ENCODE measurements at regions not wholly inside any gene's neighbourhood (a gene's known extent, or its start where the extent isn't known, plus 50 kb on each side); places are given as distances from the start of the nearest gene placed in this dataset.

GRCh38 chr7:13185139-13185538 is 497.7 kb downstream of the ARL4A start:
- no peaks in the 10 kb centered on the region for H3K9me3 ChIP-seq (ENCODE audit: low read depth)
- no peaks in the 10 kb centered on the region for H4K20me1 ChIP-seq (ENCODE audit: insufficient read depth)
- no peak for DNase-seq
- in situ Hi-C loops (cut with MboI): no loop called here
- H3F3A ChIP-seq (ENCODE audit: insufficient read depth): no peaks in the 10 kb centered on the region
- no peaks in the 10 kb centered on the region for H3K9me2 ChIP-seq (ENCODE audit: insufficient read depth)
- H3K4me2 ChIP-seq (ENCODE audit: unreplicated experiment): no peak overlapping the region
- TF ChIP-seq EZH2 (IDR thresholded peaks at IDR 0.05; ENCODE audit: insufficient read depth, poor library complexity, severe bottlenecking): no peak
- no peaks in the 10 kb centered on the region for H3K79me2 ChIP-seq (ENCODE audit: insufficient read depth)
- no peak overlapping the region for H2AFZ ChIP-seq
- H3K4me1 ChIP-seq (ENCODE audit: insufficient read depth): no peaks in the 10 kb centered on the region
- no peak overlapping the region for H3K4me3 ChIP-seq
- no peaks in the 10 kb centered on the region for H3K36me3 ChIP-seq (ENCODE audit: low read depth)
- no peak overlapping the region for H3K27ac ChIP-seq
- H3K27me3 ChIP-seq (replicated peaks; ENCODE audit: insufficient read depth): peaks cover 3% of the 10 kb centered on the region; the same call in 1 of the 2 replicates
- H3K9ac ChIP-seq: no peak overlapping the region

GRCh38 chr7:13188236-13188805 is 500.9 kb downstream of the ARL4A start:
- H3K36me3 ChIP-seq (ENCODE audit: low read depth): no peaks in the 10 kb centered on the region
- TF ChIP-seq EZH2 (IDR thresholded peaks at IDR 0.05; ENCODE audit: insufficient read depth, poor library complexity, severe bottlenecking) (no peak), EZH2phosphoT487 (IDR thresholded peaks at IDR 0.05; ENCODE audit: insufficient read depth, low read depth) (no peak)
- no peaks in the 10 kb centered on the region for H4K20me1 ChIP-seq (ENCODE audit: insufficient read depth)
- no peaks in the 10 kb centered on the region for H3K4me1 ChIP-seq (ENCODE audit: insufficient read depth)
- no peak overlapping the region for H2AFZ ChIP-seq
- H3F3A ChIP-seq (ENCODE audit: insufficient read depth): no peaks in the 10 kb centered on the region
- no peak overlapping the region for H3K27ac ChIP-seq
- H3K9me2 ChIP-seq (ENCODE audit: insufficient read depth): no peaks in the 10 kb centered on the region
- H3K4me2 ChIP-seq (ENCODE audit: unreplicated experiment): no peak overlapping the region
- H3K79me2 ChIP-seq (ENCODE audit: insufficient read depth): no peaks in the 10 kb centered on the region
- H3K4me3 ChIP-seq: no peak overlapping the region
- no peaks in the 10 kb centered on the region; the same call in 1 of the 2 replicates for H3K27me3 ChIP-seq (replicated peaks; ENCODE audit: insufficient read depth)
- no peak overlapping the region for H3K9ac ChIP-seq
- H3K9me3 ChIP-seq (ENCODE audit: low read depth): no peaks in the 10 kb centered on the region
- 64% methylated on average over 5 of the region's 5 CpGs for WGBS, 2 experiments (ENCODE audit: low coverage in 1 of 2, low lambda C conversion rate in 2 of 2, missing lambda C conversion rate in 2 of 2)
- in situ Hi-C loops (cut with MboI): no loop called here
- DNase-seq: no peak

- H3K27me3 ChIP-seq (replicated peaks; ENCODE audit: insufficient read depth): no peaks in the 10 kb centered on the region; the same call in 1 of the 2 replicates
- H4K20me1 ChIP-seq (ENCODE audit: insufficient read depth): no peaks in the 10 kb centered on the region
- in situ Hi-C loops (cut with MboI): no loop called here
- no peaks in the 10 kb centered on the region for H3K36me3 ChIP-seq (ENCODE audit: low read depth)
- no peaks in the 10 kb centered on the region for H3K9me2 ChIP-seq (ENCODE audit: insufficient read depth)
- WGBS, 2 experiments (ENCODE audit: low coverage in 1 of 2, low lambda C conversion rate in 2 of 2, missing lambda C conversion rate in 2 of 2): 4 to 24% methylated on average over 1 of the region's 1 CpG
- H3K4me1 ChIP-seq (ENCODE audit: insufficient read depth): no peaks in the 10 kb centered on the region
- no peak overlapping the region for H2AFZ ChIP-seq
- H3F3A ChIP-seq (ENCODE audit: insufficient read depth): no peaks in the 10 kb centered on the region
- no peak overlapping the region for H3K4me2 ChIP-seq (ENCODE audit: unreplicated experiment)
- no peak overlapping the region for H3K4me3 ChIP-seq
- no peaks in the 10 kb centered on the region for H3K9me3 ChIP-seq (ENCODE audit: low read depth)
- no peak for TF ChIP-seq EZH2phosphoT487 (IDR thresholded peaks at IDR 0.05; ENCODE audit: insufficient read depth, low read depth)
- TF ChIP-seq EZH2 (IDR thresholded peaks at IDR 0.05; ENCODE audit: insufficient read depth, poor library complexity, severe bottlenecking): no peak
- H3K79me2 ChIP-seq (ENCODE audit: insufficient read depth): no peaks in the 10 kb centered on the region
- H3K9ac ChIP-seq: no peak overlapping the region
- DNase-seq: no peak
- no peak overlapping the region for H3K27ac ChIP-seq
Measured at GRCh38 chr7:13188922-13189321, 501.5 kb downstream of the ARL4A start.

- in situ Hi-C loops (cut with MboI): no loop called here
- Histone ChIP-seq H3K4me3 (no peak overlapping the region), H3K27me3 (replicated peaks; ENCODE audit: insufficient read depth) (no peaks in the 10 kb centered on the region; the same call in 1 of the 2 replicates), H3K9me2 (ENCODE audit: insufficient read depth) (no peaks in the 10 kb centered on the region), H3K9ac (no peak overlapping the region), H3K9me3 (ENCODE audit: low read depth) (no peaks in the 10 kb centered on the region), H3K4me1 (ENCODE audit: insufficient read depth) (no peaks in the 10 kb centered on the region), H4K20me1 (ENCODE audit: insufficient read depth) (no peaks in the 10 kb centered on the region), H3K79me2 (ENCODE audit: insufficient read depth) (no peaks in the 10 kb centered on the region), H2AFZ (no peak overlapping the region), H3K27ac (no peak overlapping the region), H3F3A (ENCODE audit: insufficient read depth) (no peaks in the 10 kb centered on the region), H3K4me2 (ENCODE audit: unreplicated experiment) (no peak overlapping the region), H3K36me3 (ENCODE audit: low read depth) (no peaks in the 10 kb centered on the region)
- TF ChIP-seq EZH2 (IDR thresholded peaks at IDR 0.05; ENCODE audit: insufficient read depth, poor library complexity, severe bottlenecking): no peak
- no peak for TF ChIP-seq EZH2phosphoT487 (IDR thresholded peaks at IDR 0.05; ENCODE audit: insufficient read depth, low read depth)
- 4 to 8% methylated on average over 2 of the region's 2 CpGs for WGBS, 2 experiments (ENCODE audit: low coverage in 1 of 2, low lambda C conversion rate in 2 of 2, missing lambda C conversion rate in 2 of 2)
- peak; percentile 15 for DNase-seq
Measured at GRCh38 chr7:13189668-13190067, 502.2 kb downstream of the ARL4A start.

GRCh38 chr7:13197501-13197900 is 510.1 kb downstream of the ARL4A start:
- in situ Hi-C loops (cut with MboI): no loop called here
- Histone ChIP-seq H3K27ac (no peak overlapping the region), H3K9me2 (ENCODE audit: insufficient read depth) (no peaks in the 10 kb centered on the region), H3K4me1 (ENCODE audit: insufficient read depth) (peaks cover 12% of the 10 kb centered on the region; the same call in 1 of the 2 replicates), H4K20me1 (ENCODE audit: insufficient read depth) (no peaks in the 10 kb centered on the region), H3K79me2 (ENCODE audit: insufficient read depth) (no peaks in the 10 kb centered on the region), H3K27me3 (replicated peaks; ENCODE audit: insufficient read depth) (no peaks in the 10 kb centered on the region), H3K4me2 (ENCODE audit: unreplicated experiment) (no peak overlapping the region), H3K4me3 (no peak overlapping the region), H2AFZ (no peak overlapping the region), H3K9me3 (ENCODE audit: low read depth) (no peaks in the 10 kb centered on the region), H3K9ac (no peak overlapping the region), H3K36me3 (ENCODE audit: low read depth) (no peaks in the 10 kb centered on the region), H3F3A (ENCODE audit: insufficient read depth) (no peaks in the 10 kb centered on the region)
- TF ChIP-seq EZH2 (IDR thresholded peaks at IDR 0.05; ENCODE audit: insufficient read depth, poor library complexity, severe bottlenecking): no peak
- TF ChIP-seq EZH2phosphoT487 (IDR thresholded peaks at IDR 0.05; ENCODE audit: insufficient read depth, low read depth): no peak
- 74 to 80% methylated on average over 2 of the region's 2 CpGs for WGBS, 2 experiments (ENCODE audit: low coverage in 1 of 2, low lambda C conversion rate in 2 of 2, missing lambda C conversion rate in 2 of 2)
- peak; percentile 52 for DNase-seq

Data from GM23248 (cell line).